ENCODE measurements at regions not wholly inside any gene's neighbourhood (a gene's known extent, or its start where the extent isn't known, plus 50 kb on each side); places are given as distances from the start of the nearest gene placed in this dataset.

- no peak for TF ChIP-seq POLR2AphosphoS5 (IDR thresholded peaks at IDR 0.05; ENCODE audit: low read depth, low read length)
- TF ChIP-seq REST (IDR thresholded peaks at IDR 0.05; ENCODE audit: insufficient read depth in 1 of 2, low read depth in 2 of 2, low read length in 2 of 2): no peak
These were observed 87.2 kb upstream of the XYLT1 start for GRCh38 chr16:17557949-17558348.
